ENCODE measurements at regions not wholly inside any gene's neighbourhood (a gene's known extent, or its start where the extent isn't known, plus 50 kb on each side); places are given as distances from the start of the nearest gene placed in this dataset.

DNA sequence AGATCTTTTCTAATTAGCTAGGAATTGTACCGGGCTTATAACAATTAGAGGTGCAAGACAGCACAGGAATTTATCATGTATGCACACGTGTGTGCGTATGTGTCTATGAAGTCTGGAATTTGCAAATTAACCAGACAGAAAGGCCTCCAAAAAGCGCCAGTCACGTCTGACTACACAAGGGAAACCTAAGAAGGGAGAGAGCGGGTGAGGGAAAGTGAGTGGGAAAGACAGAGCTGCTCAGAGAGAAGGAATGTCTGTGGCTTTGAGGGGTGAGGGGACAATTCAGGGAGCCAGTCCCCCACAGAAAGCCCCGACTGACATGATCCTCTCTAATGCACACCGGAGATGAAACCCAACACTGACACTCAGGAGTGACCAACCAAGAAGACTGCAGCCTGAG is 197.7 kb upstream of the SH3BP4 start:
- TF ChIP-seq, protein P1, sequence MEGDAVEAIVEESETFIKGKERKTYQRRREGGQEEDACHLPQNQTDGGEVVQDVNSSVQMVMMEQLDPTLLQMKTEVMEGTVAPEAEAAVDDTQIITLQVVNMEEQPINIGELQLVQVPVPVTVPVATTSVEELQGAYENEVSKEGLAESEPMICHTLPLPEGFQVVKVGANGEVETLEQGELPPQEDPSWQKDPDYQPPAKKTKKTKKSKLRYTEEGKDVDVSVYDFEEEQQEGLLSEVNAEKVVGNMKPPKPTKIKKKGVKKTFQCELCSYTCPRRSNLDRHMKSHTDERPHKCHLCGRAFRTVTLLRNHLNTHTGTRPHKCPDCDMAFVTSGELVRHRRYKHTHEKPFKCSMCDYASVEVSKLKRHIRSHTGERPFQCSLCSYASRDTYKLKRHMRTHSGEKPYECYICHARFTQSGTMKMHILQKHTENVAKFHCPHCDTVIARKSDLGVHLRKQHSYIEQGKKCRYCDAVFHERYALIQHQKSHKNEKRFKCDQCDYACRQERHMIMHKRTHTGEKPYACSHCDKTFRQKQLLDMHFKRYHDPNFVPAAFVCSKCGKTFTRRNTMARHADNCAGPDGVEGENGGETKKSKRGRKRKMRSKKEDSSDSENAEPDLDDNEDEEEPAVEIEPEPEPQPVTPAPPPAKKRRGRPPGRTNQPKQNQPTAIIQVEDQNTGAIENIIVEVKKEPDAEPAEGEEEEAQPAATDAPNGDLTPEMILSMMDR (conservative IDR thresholded peaks at IDR 0.05; ENCODE audit: low read depth, low read length) = no peak
- no peak for TF ChIP-seq EZH2phosphoT487 (IDR thresholded peaks at IDR 0.05; ENCODE audit: borderline replicate concordance, low read length)
